ENCODE measurements at regions not wholly inside any gene's neighbourhood (a gene's known extent, or its start where the extent isn't known, plus 50 kb on each side); places are given as distances from the start of the nearest gene placed in this dataset.
A peak's percentile ranks its signal among the peaks of the same experiment; 100 is the strongest.
"Not testable (repeated sequence)": the region's sequence is repeated elsewhere in the genome, so short reads cannot be mapped to it uniquely, and the experiment has no call there.

DNA sequence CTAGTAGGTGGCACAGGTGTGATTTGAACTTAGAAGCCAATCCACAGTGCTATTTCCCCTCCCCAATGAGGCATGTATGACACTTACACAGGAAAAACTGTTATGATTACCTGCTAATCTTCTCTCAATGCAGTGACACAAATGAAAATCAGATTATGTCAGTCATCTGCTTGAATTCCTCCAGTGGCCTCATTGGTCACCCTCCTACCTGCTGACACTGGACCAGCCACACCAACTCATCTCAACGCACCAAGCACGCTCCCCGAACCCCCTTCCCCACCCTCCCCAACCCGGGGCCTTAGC lies 82.2 kb upstream of the SEC11C start:
- DNase-seq (ENCODE audit: extremely low read depth in 1 of 2, low read depth in 1 of 2) = no peak

- DNase-seq (ENCODE audit: extremely low read depth in 1 of 2, low read depth in 1 of 2) = no peak
Measured at GRCh38 chr18:59057969-59058368, 81.7 kb upstream of the SEC11C start.

DNA sequence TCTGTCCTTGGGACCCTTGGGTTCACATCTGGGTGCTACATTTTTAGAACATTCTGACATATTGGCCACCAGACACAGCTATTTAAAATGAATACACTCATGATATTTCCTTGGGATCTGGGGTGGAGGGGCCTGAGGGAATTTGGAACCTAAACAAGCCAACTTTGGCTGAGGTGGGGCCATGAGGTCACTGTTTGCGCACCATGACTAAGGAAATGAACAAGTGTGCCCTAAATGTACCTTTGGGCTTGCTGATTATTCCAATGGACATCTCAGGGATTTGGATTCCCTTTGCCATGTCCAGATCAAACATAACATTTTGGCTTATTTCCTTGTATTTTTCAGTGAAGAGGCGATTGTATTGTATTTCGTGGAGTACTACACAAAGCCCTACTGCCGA lies 80.5 kb upstream of the SEC11C start:
- no peak for DNase-seq (ENCODE audit: extremely low read depth in 1 of 2, low read depth in 1 of 2)

DNA sequence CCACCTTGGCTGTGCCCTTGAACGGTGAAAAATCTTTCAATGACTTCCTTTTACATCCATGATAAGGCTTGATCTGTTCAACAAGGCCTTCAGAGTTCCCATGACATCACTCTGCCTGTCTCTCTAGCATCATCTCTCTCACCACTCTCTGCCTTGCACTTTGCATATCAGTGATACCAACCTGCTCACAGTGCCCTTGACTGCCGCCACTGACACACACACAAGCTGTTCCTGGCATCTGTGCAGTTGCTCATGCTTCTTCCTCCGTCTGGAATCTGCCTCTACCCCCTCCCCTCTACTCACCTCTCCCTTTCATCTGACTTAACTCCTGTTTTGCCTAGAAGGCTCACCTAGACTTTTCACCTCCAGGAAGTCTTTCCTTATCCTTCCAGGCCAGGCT lies 79.1 kb upstream of the SEC11C start:
- no peak for DNase-seq (ENCODE audit: extremely low read depth in 1 of 2, low read depth in 1 of 2)

- no peak for DNase-seq (ENCODE audit: extremely low read depth in 1 of 2, low read depth in 1 of 2)
Measured at GRCh38 chr18:59061914-59062642, 77.6 kb upstream of the SEC11C start.

GRCh38 chr18:59062643-59063006 lies 77.1 kb upstream of the SEC11C start:
- no peak for DNase-seq (ENCODE audit: extremely low read depth in 1 of 2, low read depth in 1 of 2)

- DNase-seq (ENCODE audit: extremely low read depth in 1 of 2, low read depth in 1 of 2) = no peak
Measured at GRCh38 chr18:59063300-59063906, 76.3 kb upstream of the SEC11C start.

GRCh38 chr18:59063912-59064311 lies 75.8 kb upstream of the SEC11C start:
- no peak for DNase-seq (ENCODE audit: extremely low read depth in 1 of 2, low read depth in 1 of 2)

- no peak for DNase-seq (ENCODE audit: extremely low read depth in 1 of 2, low read depth in 1 of 2)
Measured at GRCh38 chr18:59065684-59066083, 74.0 kb upstream of the SEC11C start.

DNA sequence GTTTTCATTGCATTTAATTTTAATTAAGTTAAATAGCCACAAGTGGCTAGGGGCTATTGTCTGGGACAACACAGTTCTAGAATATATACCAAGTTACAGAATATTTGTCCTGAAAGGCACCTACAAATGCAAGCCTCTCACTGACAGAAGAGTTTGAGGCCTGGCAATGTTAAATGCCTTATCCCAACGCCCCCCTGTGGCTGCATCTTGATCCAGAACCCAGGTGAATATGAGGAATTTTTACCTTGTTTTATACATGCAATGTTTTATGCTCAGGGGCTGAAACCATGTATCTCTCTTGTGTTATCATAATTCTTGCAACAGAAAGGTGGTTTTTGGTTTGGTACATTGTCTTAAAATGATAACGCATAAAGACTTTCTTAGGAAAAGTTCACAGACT lies 71.8 kb upstream of the SEC11C start:
- DNase-seq (ENCODE audit: extremely low read depth in 1 of 2, low read depth in 1 of 2) = no peak

DNA sequence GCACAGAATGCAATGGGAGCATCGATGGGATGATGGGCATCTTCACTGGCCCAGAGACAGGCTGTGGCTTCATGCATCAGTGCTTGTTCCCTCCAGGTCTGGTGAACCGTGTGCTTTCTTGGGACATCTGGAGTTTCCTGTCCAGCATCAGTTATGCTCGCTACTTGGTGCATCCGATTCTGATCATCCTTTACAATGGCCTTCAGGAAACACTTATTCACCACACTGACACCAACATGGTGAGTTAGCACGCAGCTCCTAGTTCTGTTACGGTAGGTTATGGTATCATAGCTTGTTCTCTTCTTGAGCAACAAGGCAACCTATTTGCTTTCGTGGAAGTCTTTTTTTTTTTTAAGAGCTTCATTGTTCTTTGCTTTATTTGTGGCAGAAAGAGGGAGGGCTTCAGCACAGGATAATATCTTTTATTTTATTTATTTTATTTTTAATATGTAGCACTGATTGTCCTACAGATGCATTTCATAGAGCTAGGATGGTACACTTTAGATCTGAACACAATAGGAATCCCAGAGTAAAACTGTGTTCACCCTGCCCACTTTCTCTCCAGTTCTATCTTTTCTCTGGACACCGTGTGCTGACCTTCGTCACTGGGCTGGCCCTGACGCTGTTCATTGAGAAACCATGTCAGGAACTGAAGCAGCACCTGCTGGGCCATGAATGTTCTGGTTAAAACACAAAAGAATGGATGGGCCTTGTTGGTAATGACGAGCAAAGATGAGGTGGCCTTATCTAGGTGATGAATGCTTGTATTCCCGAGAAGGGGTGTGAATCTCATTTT lies 71.2 kb upstream of the SEC11C start:
- no peak for DNase-seq (ENCODE audit: extremely low read depth in 1 of 2, low read depth in 1 of 2)

GRCh38 chr18:59070181-59070912 lies 69.3 kb upstream of the SEC11C start:
- peak; percentile 54 to 73 for DNase-seq (ENCODE audit: extremely low read depth in 1 of 2, low read depth in 1 of 2)

DNA sequence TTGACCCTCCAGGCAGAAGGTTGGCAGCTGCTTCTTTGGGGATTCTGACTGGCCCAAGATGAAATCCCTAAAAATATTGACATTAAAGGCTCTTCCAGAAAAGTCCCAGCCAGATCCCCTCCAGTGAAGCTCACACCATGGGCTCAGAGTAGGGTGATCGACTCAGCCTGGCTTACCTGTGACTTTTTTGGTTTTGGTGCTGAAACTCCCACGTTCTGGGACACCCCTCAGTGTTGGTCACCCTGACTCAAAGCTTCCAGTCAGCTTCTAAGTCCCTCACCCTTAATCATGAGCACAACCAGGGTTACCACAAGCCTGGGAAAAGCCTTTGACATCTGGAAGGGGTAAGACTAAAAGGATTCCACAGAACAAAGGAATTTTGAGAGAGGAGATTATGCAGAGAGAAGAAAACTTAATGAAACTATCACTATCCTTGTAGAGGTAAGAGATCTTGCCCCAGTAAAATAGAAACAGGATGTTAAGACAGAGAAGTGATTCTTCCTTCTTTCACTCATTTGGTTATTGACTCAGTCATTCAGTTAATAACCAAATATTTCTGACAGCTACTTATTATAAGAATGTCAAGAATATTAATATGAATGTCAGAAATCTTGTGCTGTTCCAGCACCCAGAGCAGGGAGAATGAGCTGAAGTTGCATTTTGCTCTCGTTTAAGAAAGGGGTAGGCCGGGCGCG lies 66.8 kb upstream of the SEC11C start:
- no peak for DNase-seq (ENCODE audit: extremely low read depth in 1 of 2, low read depth in 1 of 2)

- no peak for DNase-seq (ENCODE audit: extremely low read depth in 1 of 2, low read depth in 1 of 2)
Measured at GRCh38 chr18:59075923-59076322, 63.8 kb upstream of the SEC11C start.

GRCh38 chr18:59079264-59079663 lies 60.4 kb upstream of the SEC11C start:
- no peak for DNase-seq (ENCODE audit: extremely low read depth in 1 of 2, low read depth in 1 of 2)

GRCh38 chr18:59079687-59080501 lies 59.8 kb upstream of the SEC11C start:
- not testable (repeated sequence) for DNase-seq (ENCODE audit: extremely low read depth in 1 of 2, low read depth in 1 of 2)

GRCh38 chr18:59083136-59083818 lies 56.4 kb upstream of the SEC11C start:
- DNase-seq (ENCODE audit: extremely low read depth in 1 of 2, low read depth in 1 of 2) = no peak

GRCh38 chr18:59085126-59085794 lies 54.4 kb upstream of the SEC11C start:
- DNase-seq (ENCODE audit: extremely low read depth in 1 of 2, low read depth in 1 of 2) = no peak

DNA sequence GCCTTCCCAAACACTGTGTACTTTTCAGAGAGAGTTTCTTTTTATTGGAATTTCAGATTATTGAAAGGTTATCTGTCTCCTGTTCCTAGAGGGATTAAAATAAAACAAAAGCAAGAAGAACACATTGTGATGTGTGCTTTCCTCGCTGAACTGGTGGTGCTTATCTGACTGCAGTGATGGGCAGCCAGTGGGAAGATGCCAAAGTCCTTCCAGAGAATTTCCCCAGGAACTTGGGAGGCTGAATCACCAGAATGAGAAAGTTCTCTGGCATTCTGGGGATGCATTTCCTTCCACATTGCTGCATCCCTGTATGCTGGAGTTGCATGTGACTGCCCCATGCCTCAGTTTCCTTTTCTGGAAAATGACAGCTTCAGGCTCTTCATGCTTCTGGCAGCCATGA lies 53.9 kb upstream of the SEC11C start:
- no peak for DNase-seq (ENCODE audit: extremely low read depth in 1 of 2, low read depth in 1 of 2)

Measured in stimulated activated CD8-positive, alpha-beta memory T cell treated with anti-CD3 and anti-CD28 coated beads, Interleukin-7, amount 100 ng/mL, for 48 hours (primary cell).